Skeletal muscle satellite cell (primary cell): ENCODE measurements at regions not wholly inside any gene's neighbourhood (a gene's known extent, or its start where the extent isn't known, plus 50 kb on each side); places are given as distances from the start of the nearest gene placed in this dataset.
"Not testable (repeated sequence)": the region's sequence is repeated elsewhere in the genome, so short reads cannot be mapped to it uniquely, and the experiment has no call there.

Experiments used
- H3K27me3 ChIP-seq: 2 replicates; pipeline ENCODE4 v1.7.0; 2013; ENCODE audit warnings: low read length; ENCODE audit not compliant: control insufficient read depth, insufficient read depth
- H3K36me3 ChIP-seq: 2 replicates; pipeline ENCODE4 v1.7.0; 2013; ENCODE audit warnings: mild to moderate bottlenecking, control low read depth, low read length; ENCODE audit not compliant: insufficient read depth
- H3K4me1 ChIP-seq: 2 replicates; pipeline ENCODE4 v1.7.0; 2013; ENCODE audit warnings: low read length; ENCODE audit not compliant: control insufficient read depth, insufficient read depth
- H3K4me2 ChIP-seq: 2 replicates; pipeline ENCODE4 v1.7.0; 2013; ENCODE audit warnings: mild to moderate bottlenecking, low read length
- H3K4me3 ChIP-seq: 2 replicates; pipeline ENCODE4 v1.7.0; 2013; ENCODE audit warnings: low read length
- H3K9ac ChIP-seq: 2 replicates; pipeline ENCODE4 v1.7.0; 2013; ENCODE audit warnings: mild to moderate bottlenecking, low read depth, low read length, moderate library complexity
- H3K9me3 ChIP-seq: replicated peaks from 2 replicates; pipeline ENCODE4 v1.7.0; 2013; ENCODE audit warnings: mild to moderate bottlenecking, control low read depth, low read length

- Histone ChIP-seq H3K4me3 (no peak overlapping the region), H3K36me3 (no peaks in the 10 kb centered on the region), H3K27me3 (peaks cover 8% of the 10 kb centered on the region), H3K9ac (no peak overlapping the region), H3K4me1 (no peaks in the 10 kb centered on the region), H3K4me2 (no peak overlapping the region), H3K9me3 (no peaks in the 10 kb centered on the region)
These were observed 174.0 kb upstream of the LSM14A start for GRCh38 chr19:33998302-33998701.

DNA sequence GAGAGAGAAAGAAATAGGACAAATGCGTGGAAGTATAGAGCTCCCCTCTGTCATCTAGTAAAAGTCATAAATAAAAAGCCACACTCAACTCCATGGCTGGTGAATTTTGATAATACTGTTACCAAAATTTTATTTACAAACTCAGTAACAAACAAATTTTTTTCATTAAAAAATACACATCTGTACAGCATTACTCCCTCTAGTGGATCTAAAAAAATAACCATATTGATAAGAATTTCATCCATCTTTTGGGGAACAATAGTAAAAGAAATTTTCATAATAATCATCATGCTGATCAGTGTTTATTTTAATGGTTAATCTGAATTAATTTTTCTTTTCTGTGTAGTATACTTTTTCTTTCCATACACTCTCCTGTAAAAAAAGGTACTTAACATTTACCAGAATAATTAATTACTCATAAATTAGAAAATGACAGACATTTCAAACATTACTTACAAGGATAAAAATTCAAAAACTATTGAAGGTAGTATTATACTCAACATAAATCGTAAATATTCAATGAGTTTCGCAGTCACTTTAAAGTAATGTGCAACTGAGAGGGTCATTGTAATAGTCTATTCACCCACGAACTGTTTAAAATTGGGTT lies 173.5 kb upstream of the LSM14A start:
- Histone ChIP-seq H3K9me3 (no peaks in the 10 kb centered on the region), H3K4me1 (no peaks in the 10 kb centered on the region), H3K36me3 (no peaks in the 10 kb centered on the region), H3K27me3 (peaks cover 10% of the 10 kb centered on the region), H3K4me3 (no peak overlapping the region), H3K9ac (no peak overlapping the region), H3K4me2 (no peak overlapping the region)

DNA sequence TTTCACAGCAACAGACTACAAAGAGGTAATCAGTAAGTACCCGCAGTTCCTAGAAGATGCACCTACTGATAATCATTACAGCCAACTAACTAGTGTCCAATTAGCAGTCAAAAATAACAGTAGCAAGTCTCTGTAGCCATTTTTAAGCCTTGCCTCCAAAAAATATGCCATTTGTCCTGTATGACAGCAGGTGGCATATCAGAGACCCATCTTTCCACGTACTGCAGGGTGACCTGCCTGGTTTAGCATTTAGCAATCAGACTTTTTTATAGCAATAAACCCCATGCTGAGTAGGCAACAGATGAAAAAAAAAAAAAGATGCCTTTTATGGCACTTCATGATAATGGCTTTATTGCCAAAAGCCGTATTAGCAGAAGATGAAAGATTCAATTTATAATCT lies 155.3 kb upstream of the LSM14A start:
- H3K4me3 ChIP-seq: no peak overlapping the region
- H3K4me2 ChIP-seq: no peak overlapping the region
- H3K4me1 ChIP-seq: no peaks in the 10 kb centered on the region
- H3K9ac ChIP-seq: no peak overlapping the region
- no peaks in the 10 kb centered on the region for H3K9me3 ChIP-seq
- no peaks in the 10 kb centered on the region for H3K36me3 ChIP-seq
- H3K27me3 ChIP-seq: peaks cover 12% of the 10 kb centered on the region

- Histone ChIP-seq H3K27me3 (peaks cover 12% of the 10 kb centered on the region), H3K36me3 (no peaks in the 10 kb centered on the region), H3K4me1 (no peaks in the 10 kb centered on the region), H3K4me3 (no peak overlapping the region), H3K9me3 (no peaks in the 10 kb centered on the region), H3K9ac (no peak overlapping the region), H3K4me2 (no peak overlapping the region)
These were observed 154.7 kb upstream of the LSM14A start for GRCh38 chr19:34017601-34018000.

DNA sequence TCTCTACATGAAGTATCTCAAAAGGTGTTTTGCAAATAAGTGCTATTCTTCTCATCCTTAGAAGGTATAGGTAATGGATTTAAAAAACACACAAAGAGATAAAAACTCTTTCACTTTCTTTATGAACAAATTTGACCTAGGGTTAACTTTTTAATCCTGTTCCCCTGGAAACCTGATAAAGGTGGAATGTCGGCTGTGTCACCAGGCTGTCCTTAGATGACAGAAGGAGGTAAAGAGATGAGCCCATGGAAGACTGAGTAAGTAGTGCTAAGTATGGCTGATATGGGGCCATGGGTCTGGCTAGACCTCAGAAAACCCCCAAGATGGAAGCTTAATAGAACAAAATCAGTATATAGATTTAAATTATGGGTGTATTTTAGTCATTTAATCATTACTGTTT lies 153.8 kb upstream of the LSM14A start:
- H3K4me1 ChIP-seq: no peaks in the 10 kb centered on the region
- H3K4me2 ChIP-seq: no peak overlapping the region
- H3K4me3 ChIP-seq: no peak overlapping the region
- peaks cover 12% of the 10 kb centered on the region for H3K27me3 ChIP-seq
- no peaks in the 10 kb centered on the region for H3K9me3 ChIP-seq
- no peak overlapping the region for H3K9ac ChIP-seq
- H3K36me3 ChIP-seq: no peaks in the 10 kb centered on the region

- Histone ChIP-seq H3K36me3 (no peaks in the 10 kb centered on the region), H3K9ac (no peak overlapping the region), H3K4me3 (no peak overlapping the region), H3K27me3 (no peaks in the 10 kb centered on the region), H3K4me2 (no peak overlapping the region), H3K9me3 (no peaks in the 10 kb centered on the region), H3K4me1 (no peaks in the 10 kb centered on the region)
These were observed 148.9 kb upstream of the LSM14A start for GRCh38 chr19:34023381-34023780.

DNA sequence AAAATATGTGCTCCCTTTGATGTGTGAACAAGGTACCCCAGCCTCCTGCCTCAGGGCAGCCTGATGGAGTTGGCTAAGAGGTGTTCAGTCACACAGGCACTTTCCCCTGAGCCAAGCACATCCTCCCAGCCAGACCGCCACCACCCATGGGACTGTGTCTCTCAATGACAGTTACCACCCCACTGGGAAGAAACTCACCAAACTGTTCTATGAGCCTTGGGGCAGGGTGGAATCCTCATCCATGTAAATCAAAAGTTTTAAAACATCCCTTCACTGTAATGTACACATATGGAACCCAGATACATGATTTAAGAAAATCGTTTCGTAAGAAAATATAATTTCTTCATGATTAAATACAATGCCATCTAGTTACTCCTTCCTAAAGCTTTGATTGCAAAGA lies 138.4 kb upstream of the LSM14A start:
- Histone ChIP-seq H3K9me3 (no peaks in the 10 kb centered on the region), H3K9ac (no peak overlapping the region), H3K4me2 (no peak overlapping the region), H3K4me3 (no peak overlapping the region), H3K36me3 (no peaks in the 10 kb centered on the region), H3K27me3 (no peaks in the 10 kb centered on the region), H3K4me1 (no peaks in the 10 kb centered on the region)

DNA sequence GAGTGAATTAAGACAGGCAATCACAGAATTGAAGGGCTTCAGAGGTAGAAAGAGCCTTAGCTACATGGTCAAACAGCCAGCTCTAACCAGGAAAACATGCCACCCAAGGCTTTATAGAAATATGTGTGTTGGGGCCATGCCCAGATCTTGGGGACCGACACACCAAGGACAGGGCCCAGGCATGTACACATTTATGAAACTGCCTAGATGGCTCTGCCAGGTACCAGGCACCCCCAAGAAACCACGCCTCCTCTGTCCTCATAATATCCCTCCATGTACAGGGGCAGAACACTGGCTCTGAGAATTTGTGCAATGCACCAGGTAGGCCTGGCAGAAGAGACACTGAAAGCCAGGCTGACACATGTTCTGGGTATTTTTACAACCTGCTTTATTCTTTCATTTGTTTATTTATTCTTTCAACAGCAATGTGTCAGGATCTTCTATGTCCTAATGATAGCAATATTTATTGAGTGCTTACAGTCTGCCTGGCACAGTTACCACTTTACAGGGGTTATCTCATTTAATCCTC lies 137.9 kb upstream of the LSM14A start:
- Histone ChIP-seq H3K4me3 (no peak overlapping the region), H3K9me3 (no peaks in the 10 kb centered on the region), H3K27me3 (no peaks in the 10 kb centered on the region), H3K4me1 (no peaks in the 10 kb centered on the region), H3K9ac (no peak overlapping the region), H3K36me3 (no peaks in the 10 kb centered on the region), H3K4me2 (no peak overlapping the region)

- H3K36me3 ChIP-seq: no peaks in the 10 kb centered on the region
- H3K4me2 ChIP-seq: no peak overlapping the region
- H3K4me3 ChIP-seq: no peak overlapping the region
- H3K4me1 ChIP-seq: no peaks in the 10 kb centered on the region
- H3K9ac ChIP-seq: no peak overlapping the region
- no peaks in the 10 kb centered on the region for H3K9me3 ChIP-seq
- no peaks in the 10 kb centered on the region for H3K27me3 ChIP-seq
These were observed 130.3 kb upstream of the LSM14A start for GRCh38 chr19:34041925-34042521.

DNA sequence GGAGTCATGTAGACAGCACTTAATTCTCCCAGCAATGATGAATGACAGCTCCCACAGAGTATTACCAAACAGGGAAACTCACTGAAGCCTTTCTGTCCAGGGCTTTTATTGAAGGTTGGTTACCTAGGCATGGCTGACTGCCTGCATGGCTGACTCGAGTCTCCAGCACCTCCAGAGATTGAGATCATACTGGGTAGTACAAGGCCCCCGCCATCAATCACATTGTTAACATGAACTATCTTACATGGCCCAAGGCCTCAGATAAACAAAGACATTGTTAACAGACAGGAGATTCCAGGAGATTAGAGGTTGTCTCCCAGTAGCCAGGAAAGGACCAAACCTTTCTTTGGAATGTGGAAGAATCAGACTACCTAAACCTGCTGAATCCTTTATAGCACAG lies 128.3 kb upstream of the LSM14A start:
- Histone ChIP-seq H3K4me2 (no peak overlapping the region), H3K36me3 (no peaks in the 10 kb centered on the region), H3K9ac (no peak overlapping the region), H3K9me3 (no peaks in the 10 kb centered on the region), H3K4me3 (no peak overlapping the region), H3K4me1 (no peaks in the 10 kb centered on the region), H3K27me3 (no peaks in the 10 kb centered on the region)

DNA sequence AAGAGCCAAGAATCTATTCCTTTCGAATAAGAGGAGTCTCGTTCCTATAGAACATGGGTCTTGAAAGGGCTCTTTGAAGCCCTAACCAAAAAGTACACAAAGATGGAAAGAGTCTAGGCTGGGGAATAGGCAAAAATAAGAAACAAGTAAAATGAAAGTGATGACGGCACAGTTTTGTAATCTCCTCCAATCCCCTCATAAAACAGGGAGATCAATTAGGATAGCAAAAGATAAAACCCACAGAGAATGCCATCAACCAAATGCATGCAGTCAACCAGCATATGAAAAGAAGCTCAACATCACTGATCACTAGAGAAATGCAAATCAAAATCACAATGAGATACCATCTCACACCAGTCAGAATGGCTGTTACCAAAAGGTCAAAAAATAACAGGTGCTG lies 122.4 kb upstream of the LSM14A start:
- peaks cover 3% of the 10 kb centered on the region for H3K27me3 ChIP-seq
- H3K9me3 ChIP-seq: no peaks in the 10 kb centered on the region

DNA sequence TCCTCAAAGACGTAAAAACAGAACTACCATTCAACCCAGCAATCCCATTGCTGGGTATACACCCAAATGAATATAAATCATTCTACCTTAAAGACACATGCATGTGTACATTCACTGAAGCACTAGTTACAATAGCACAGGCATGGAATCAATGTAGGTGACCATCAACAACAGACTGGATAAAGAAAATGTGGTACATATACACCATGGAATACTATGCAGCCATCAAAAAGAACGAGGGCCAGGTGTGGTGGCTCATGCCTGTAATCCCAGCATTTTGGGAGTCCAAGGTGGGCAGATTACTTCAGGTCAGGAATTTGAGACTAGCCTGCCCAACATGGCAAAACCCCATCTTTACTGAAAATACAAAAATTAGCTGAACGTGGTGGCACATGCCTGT lies 121.9 kb upstream of the LSM14A start:
- not testable (repeated sequence) for H3K9ac ChIP-seq

More for the DNA sequence above, 122.4 kb upstream of the LSM14A start:
- no peak overlapping the region for H3K9ac ChIP-seq
- H3K4me1 ChIP-seq: no peaks in the 10 kb centered on the region
- no peaks in the 10 kb centered on the region for H3K36me3 ChIP-seq
- H3K4me3 ChIP-seq: no peak overlapping the region
- H3K4me2 ChIP-seq: no peak overlapping the region

More for the DNA sequence above, 121.9 kb upstream of the LSM14A start:
- H3K36me3 ChIP-seq, H3K27me3 ChIP-seq, H3K9me3 ChIP-seq, H3K4me3 ChIP-seq, H3K4me1 ChIP-seq, H3K4me2 ChIP-seq: not testable (repeated sequence)
